Right lobe of liver (tissue), 6 donors: ENCODE measurements at regions not wholly inside any gene's neighbourhood (a gene's known extent, or its start where the extent isn't known, plus 50 kb on each side); places are given as distances from the start of the nearest gene placed in this dataset.
A peak's percentile ranks its signal among the peaks of the same experiment; 100 is the strongest.

Experiments
- ATAC-seq, 4 donors: fragments of 200-7000 bp; cut with Tn5 transposase; one replicate each; pipeline ENCODE4 v1.9.1; 2020; ENCODE audit warnings: mild to moderate bottlenecking in 4 of 4, moderate library complexity in 4 of 4
- DNase-seq, 3 donors: peaks; one replicate each; pipeline ENCODE4 v3.0.0-alpha.2; 2020
- H3K27ac ChIP-seq, 3 donors: fragments of 200-600 bp; one replicate each; pipeline ENCODE4 v1.8.0; 2022
- H3K27me3 ChIP-seq, 2 donors: fragments of 200-600 bp; one replicate each; pipeline ENCODE4 v1.8.0; 2022
- H3K36me3 ChIP-seq, 4 donors: fragments of 200-600 bp; sonication (generic) in 1 of 4; one replicate each; pipeline versions ENCODE4 v1.5.1 to v1.8.0; 2017 to 2022; ENCODE audit warnings: control low read depth in 1 of 4
- H3K4me1 ChIP-seq, 4 donors: fragments of 200-600 bp; sonication (generic) in 1 of 4; one replicate each; pipeline versions ENCODE4 v1.5.1 to v1.8.0; 2017 to 2022; ENCODE audit warnings: control low read depth in 1 of 4
- H3K4me3 ChIP-seq, 3 donors: fragments of 200-600 bp; one replicate each; pipeline ENCODE4 v1.8.0; 2022
- H3K9me3 ChIP-seq, 4 donors: fragments of 200-600 bp; sonication (generic) in 1 of 4; one replicate each; pipeline versions ENCODE4 v1.5.1 to v1.8.0; 2017 to 2022; ENCODE audit warnings: control low read depth in 1 of 4
- POLR2A ChIP-seq: fragments of 450-650 bp; IDR thresholded peaks from one replicate; pipeline ENCODE4 v1.6.1; 2017; ENCODE audit warnings: antibody characterized with exemption, mild to moderate bottlenecking
- WGBS: methylation state at CpG from one replicate; pipeline ENCODE4 v1.1.6; 2018; ENCODE audit warnings: low coverage, low lambda C conversion rate; ENCODE audit not compliant: insufficient coverage; ENCODE audit errors: missing lambda C conversion rate; 5-methylcytosine and 5-hydroxymethylcytosine counted together
- intact Hi-C, 2 donors: fragments of 100-400 bp; cut with DNase I; formaldehyde crosslinking; loops; one replicate each; pipeline versions ENCODE4 v1.11.2 to v1.14.1; 2022
- TF ChIP-seq, protein P1 (sequence below), 4 donors: fragments of 200-600 bp in 3 of 4; fragments of 450-650 bp in 1 of 4; IDR thresholded peaks; one replicate each; pipeline versions ENCODE4 v1.5.1 to v1.8.0; 2016 to 2022; ENCODE audit warnings: antibody characterized with exemption in 4 of 4, mild to moderate bottlenecking in 2 of 4
- donor health status: DM: no; HTN: yes; CAD: no.
- donor health status: DM: no; HTN: no; CAD: no.
- donor health status: DM: no; HTN: no; CAD: no.
- donor health status: DM: no; HTN: yes; CAD: no.
- donor health status: DM: no; HTN: yes; CAD: no.

- no peak overlapping the region for H3K4me3 ChIP-seq
- WGBS, result 52% methylated on average over 8 of the region's 8 CpGs
- no peaks in the 10 kb centered on the region for H3K9me3 ChIP-seq
- ATAC-seq (no peak), DNase-seq (no peak)
- peaks cover 0 to 29% (median 11%) of the 10 kb centered on the region in 4 donors for H3K4me1 ChIP-seq
- no peaks in the 10 kb centered on the region for H3K27me3 ChIP-seq
- no peaks in the 10 kb centered on the region for H3K36me3 ChIP-seq
- intact Hi-C loops, result no loop called here
- TF ChIP-seq, protein P1, sequence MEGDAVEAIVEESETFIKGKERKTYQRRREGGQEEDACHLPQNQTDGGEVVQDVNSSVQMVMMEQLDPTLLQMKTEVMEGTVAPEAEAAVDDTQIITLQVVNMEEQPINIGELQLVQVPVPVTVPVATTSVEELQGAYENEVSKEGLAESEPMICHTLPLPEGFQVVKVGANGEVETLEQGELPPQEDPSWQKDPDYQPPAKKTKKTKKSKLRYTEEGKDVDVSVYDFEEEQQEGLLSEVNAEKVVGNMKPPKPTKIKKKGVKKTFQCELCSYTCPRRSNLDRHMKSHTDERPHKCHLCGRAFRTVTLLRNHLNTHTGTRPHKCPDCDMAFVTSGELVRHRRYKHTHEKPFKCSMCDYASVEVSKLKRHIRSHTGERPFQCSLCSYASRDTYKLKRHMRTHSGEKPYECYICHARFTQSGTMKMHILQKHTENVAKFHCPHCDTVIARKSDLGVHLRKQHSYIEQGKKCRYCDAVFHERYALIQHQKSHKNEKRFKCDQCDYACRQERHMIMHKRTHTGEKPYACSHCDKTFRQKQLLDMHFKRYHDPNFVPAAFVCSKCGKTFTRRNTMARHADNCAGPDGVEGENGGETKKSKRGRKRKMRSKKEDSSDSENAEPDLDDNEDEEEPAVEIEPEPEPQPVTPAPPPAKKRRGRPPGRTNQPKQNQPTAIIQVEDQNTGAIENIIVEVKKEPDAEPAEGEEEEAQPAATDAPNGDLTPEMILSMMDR (IDR thresholded peaks at IDR 0.05), result no peak
- no peak for TF ChIP-seq POLR2A
- no peak overlapping the region for H3K27ac ChIP-seq
These were observed 115.1 kb downstream of the ETS2 start for GRCh38 chr21:38920631-38921398.

GRCh38 chr21:38918607-38919346 is 113.0 kb downstream of the ETS2 start:
- peaks cover 0 to 50% (median 22%) of the 10 kb centered on the region in 4 donors for H3K4me1 ChIP-seq
- no peaks in the 10 kb centered on the region for H3K9me3 ChIP-seq
- DNase-seq (no peak), ATAC-seq (peak; percentile 41 to 71 (median 60))
- TF ChIP-seq POLR2A, result no peak
- no peaks in the 10 kb centered on the region for H3K27me3 ChIP-seq
- no peak overlapping the region for H3K4me3 ChIP-seq
- peak overlapping the region; percentile 23 to 83 (median 72) for H3K27ac ChIP-seq
- WGBS, result 38% methylated on average over 4 of the region's 5 CpGs
- no peaks in the 10 kb centered on the region for H3K36me3 ChIP-seq
- intact Hi-C loops, result no loop called here

DNA sequence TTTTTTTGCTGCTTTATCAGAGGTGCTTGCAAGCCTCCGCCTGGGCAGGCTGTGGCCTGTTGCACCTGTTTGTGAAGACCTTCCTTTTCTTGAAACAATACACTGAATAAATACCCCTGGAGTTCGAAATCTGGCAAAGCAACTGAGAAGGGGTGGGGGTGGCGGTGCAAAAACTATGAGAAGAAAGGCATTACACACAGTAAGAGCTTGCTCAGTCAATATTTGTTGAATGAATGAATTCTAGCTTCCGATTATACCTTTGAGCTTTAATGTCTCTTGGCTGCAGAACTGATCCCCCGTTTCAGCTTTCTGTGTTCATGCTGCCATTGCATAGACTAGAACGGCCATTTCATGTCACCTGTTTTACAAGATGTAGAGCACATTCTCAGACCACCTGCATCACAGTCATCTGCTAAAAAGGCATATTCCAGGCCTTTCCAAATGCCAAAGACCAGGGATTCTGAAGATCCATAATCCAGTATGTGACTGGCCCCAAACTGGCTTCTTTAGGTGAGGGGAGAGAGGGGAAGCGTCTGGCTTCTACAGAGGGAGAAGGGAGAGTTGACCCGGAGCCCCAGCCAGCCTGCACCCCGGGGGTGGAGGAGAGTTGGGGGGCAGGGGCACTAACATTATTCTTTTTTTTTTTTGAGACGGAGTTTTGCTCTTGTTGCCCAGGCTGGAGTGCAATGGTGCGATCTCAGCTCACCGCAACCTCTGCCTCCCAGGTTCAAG is 111.5 kb downstream of the ETS2 start:
- Histone ChIP-seq H3K9me3 (no peaks in the 10 kb centered on the region), H3K27me3 (no peaks in the 10 kb centered on the region), H3K36me3 (no peaks in the 10 kb centered on the region), H3K4me1 (peaks cover 0 to 61% (median 28%) of the 10 kb centered on the region in 4 donors), H3K27ac (peak overlapping the region in 2 of 3 donors; percentile 72 to 83), H3K4me3 (no peak overlapping the region)
- no peak for ATAC-seq
- peak in 1 of 3 donors; percentile 10 for DNase-seq
- WGBS, result 58% methylated on average over 12 of the region's 12 CpGs
- intact Hi-C loops, result no loop called here
- TF ChIP-seq, protein P1 (IDR thresholded peaks at IDR 0.05), result no peak
- no peak for TF ChIP-seq POLR2A

DNA sequence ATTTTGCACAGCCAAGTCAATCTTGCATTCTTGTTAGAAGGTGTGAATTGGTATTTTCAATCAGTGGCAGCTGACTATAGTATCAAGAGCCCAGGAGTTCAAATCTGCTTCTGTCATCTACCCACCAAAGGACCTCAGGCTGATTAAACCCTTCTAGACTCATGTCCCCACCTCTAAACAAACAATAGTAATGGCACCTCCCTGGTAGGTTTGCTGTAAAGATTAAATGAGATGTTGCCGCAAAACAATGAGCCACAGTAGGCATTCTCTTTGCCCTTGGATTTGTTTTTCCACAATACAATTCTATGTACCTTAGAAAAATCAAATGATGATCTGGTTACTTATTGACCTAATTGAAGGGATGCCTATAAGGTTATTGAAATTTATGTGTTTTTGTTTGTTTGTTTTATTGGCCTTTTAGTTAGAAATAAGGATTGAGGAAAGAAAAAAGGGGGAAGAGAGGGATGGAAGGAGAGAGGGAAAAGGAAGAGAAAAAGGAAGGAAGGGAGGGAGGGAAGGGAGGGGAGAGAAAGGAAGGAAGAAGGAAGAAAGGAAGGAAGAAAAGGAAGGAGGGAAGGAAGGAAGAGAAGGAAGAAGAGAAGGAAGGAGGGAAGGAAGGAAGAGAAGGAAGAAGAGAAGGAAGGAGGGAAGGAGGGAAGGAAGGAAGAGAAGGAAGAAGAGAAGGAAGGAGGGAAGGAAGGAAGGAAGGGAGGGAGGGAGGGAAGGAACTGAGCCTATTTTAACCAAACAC is 110.7 kb downstream of the ETS2 start:
- H3K27me3 ChIP-seq, result no peaks in the 10 kb centered on the region
- DNase-seq, result peak in 1 of 3 donors; percentile 1
- no peaks in the 10 kb centered on the region for H3K36me3 ChIP-seq
- no peaks in the 10 kb centered on the region for H3K9me3 ChIP-seq
- intact Hi-C loops, result no loop called here
- no peak for ATAC-seq
- H3K27ac ChIP-seq, result peak overlapping the region in 2 of 3 donors; percentile 32 to 98
- peaks cover 0 to 69% (median 31%) of the 10 kb centered on the region in 4 donors for H3K4me1 ChIP-seq
- WGBS, result 87% methylated on average over 1 of the region's 1 CpG
- TF ChIP-seq POLR2A, result no peak
- TF ChIP-seq, protein P1 (IDR thresholded peaks at IDR 0.05), result no peak
- no peak overlapping the region for H3K4me3 ChIP-seq
